ENCODE measurements at regions not wholly inside any gene's neighbourhood (a gene's known extent, or its start where the extent isn't known, plus 50 kb on each side); places are given as distances from the start of the nearest gene placed in this dataset.

DNA sequence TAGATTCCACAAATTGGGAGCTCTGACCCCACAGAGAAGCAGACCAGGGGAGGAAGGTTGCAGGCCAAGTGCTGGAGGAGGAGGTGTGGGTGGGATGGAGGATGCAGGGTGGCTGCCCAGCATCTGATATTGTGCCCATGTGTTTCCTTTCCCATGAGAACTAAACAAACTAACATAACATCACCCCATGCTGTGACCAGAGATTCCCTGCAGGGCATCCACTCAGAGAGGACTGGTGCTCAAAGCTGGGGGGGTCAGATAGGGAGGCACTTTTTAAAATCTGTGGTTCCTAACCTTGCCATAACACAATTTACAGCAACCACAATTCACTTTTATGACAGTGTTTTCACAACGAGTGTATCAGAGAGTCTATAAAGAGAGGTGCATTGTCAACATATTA lies 1277.6 kb downstream of the AACS start:
- Mint-ChIP-seq H3K36me3 (ENCODE audit: insufficient read depth in 1 of 3, low read depth in 3 of 3) (peaks cover 0 to 6% (median 0%) of the 10 kb centered on the region in 3 experiments; a peak in 1 of 7 replicates), H3K4me1 (0 out of 4 replicates have a peak, but pooled peaks cover 0 to 2% of the 10 kb centered on the region in 2 experiments), H3K27ac (no peak overlapping the region), H3K9me3 (peaks cover 3 to 16% of the 10 kb centered on the region in 2 experiments; a peak in 4 of 5 replicates), H3K27me3 (ENCODE audit: low read depth) (peaks cover 1% of the 10 kb centered on the region; the same call in 1 of the 2 replicates), H3K4me3 (no peak overlapping the region)
- Histone ChIP-seq H3K9me3 (ENCODE audit: control insufficient read depth, low read depth, low read length) (no peaks in the 10 kb centered on the region), H3K23me2 (ENCODE audit: insufficient read length, low read depth, low read length, poor library complexity, severe bottlenecking) (no peaks in the 10 kb centered on the region), H2BK15ac (ENCODE audit: low read depth, low read length) (no peak overlapping the region), H2AFZ (ENCODE audit: low read length) (no peak overlapping the region), H2BK20ac (ENCODE audit: low read depth, low read length, poor library complexity, severe bottlenecking) (no peak overlapping the region), H3K4ac (ENCODE audit: low read depth, low read length) (no peak overlapping the region), H3K27me3 (ENCODE audit: insufficient read depth, low read length) (no peaks in the 10 kb centered on the region), H3K27ac (ENCODE audit: insufficient read length, low read depth, low read length) (no peak overlapping the region), H2BK12ac (ENCODE audit: insufficient read length, low read depth, low read length) (no peak overlapping the region), H3K56ac (ENCODE audit: insufficient read length, low read depth, low read length) (no peak overlapping the region), H4K8ac (replicated peaks; ENCODE audit: insufficient read length, low read depth, low read length) (no peak overlapping the region), H4K91ac (ENCODE audit: insufficient read length, low read depth, low read length) (no peak overlapping the region), H4K20me1 (ENCODE audit: control insufficient read depth, insufficient read depth, insufficient read length) (no peaks in the 10 kb centered on the region), H2BK120ac (ENCODE audit: low read depth, low read length, poor library complexity, severe bottlenecking) (no peak overlapping the region), H4K5ac (ENCODE audit: insufficient read length, low read depth, low read length) (no peak overlapping the region), H3K79me1 (ENCODE audit: insufficient read depth, low read depth, low read length, poor library complexity, severe bottlenecking) (no peaks in the 10 kb centered on the region), H3K14ac (ENCODE audit: insufficient read depth, low read length) (no peak overlapping the region), H3K79me2 (ENCODE audit: insufficient read depth, low read length) (no peaks in the 10 kb centered on the region), H2BK5ac (ENCODE audit: insufficient read length, low read length) (no peak overlapping the region), H3K9ac (ENCODE audit: extremely low read depth, insufficient read length, low read length) (no peak overlapping the region), H3K23ac (ENCODE audit: insufficient read length, low read depth, low read length) (no peak overlapping the region), H3K4me2 (ENCODE audit: insufficient read depth, insufficient read length, low read length) (no peak overlapping the region), H3K4me1 (ENCODE audit: insufficient read depth, low read length) (no peaks in the 10 kb centered on the region), H2AK5ac (ENCODE audit: insufficient read length, low read length) (no peak overlapping the region), H3K18ac (ENCODE audit: insufficient read length, low read depth, low read length) (no peak overlapping the region), H3T11ph (ENCODE audit: low read length) (no peak overlapping the region)
- no peak for DNase-seq
- WGBS (ENCODE audit: extremely low coverage, insufficient read length, low lambda C conversion rate) = no CpG with 5 or more reads among the region's 1 CpG
- TF ChIP-seq, protein P1, sequence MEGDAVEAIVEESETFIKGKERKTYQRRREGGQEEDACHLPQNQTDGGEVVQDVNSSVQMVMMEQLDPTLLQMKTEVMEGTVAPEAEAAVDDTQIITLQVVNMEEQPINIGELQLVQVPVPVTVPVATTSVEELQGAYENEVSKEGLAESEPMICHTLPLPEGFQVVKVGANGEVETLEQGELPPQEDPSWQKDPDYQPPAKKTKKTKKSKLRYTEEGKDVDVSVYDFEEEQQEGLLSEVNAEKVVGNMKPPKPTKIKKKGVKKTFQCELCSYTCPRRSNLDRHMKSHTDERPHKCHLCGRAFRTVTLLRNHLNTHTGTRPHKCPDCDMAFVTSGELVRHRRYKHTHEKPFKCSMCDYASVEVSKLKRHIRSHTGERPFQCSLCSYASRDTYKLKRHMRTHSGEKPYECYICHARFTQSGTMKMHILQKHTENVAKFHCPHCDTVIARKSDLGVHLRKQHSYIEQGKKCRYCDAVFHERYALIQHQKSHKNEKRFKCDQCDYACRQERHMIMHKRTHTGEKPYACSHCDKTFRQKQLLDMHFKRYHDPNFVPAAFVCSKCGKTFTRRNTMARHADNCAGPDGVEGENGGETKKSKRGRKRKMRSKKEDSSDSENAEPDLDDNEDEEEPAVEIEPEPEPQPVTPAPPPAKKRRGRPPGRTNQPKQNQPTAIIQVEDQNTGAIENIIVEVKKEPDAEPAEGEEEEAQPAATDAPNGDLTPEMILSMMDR (conservative IDR thresholded peaks at IDR 0.05) = no peak

Data from H9 (cell line).